ENCODE measurements at regions not wholly inside any gene's neighbourhood (a gene's known extent, or its start where the extent isn't known, plus 50 kb on each side); places are given as distances from the start of the nearest gene placed in this dataset.

DNA sequence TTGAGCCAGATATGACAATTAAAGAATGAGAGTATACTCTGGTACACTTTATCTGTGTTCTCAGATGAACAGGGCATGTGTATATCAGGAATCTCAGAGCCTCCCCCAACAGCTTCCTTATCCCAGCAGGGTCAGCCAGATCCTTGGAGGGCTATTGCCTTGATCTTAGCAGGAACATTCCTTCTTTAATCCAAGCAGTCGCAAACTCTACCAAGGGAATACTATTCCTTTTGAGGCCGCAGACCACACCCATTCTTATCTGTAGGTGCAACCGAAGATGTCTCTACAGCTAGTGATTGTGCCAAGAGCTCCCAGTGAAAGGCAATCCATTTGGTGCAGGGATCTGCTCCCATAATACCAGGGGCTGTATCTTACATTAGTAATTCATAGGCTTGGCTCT is 118.3 kb upstream of the DOK6 start:
- TF ChIP-seq EZH2phosphoT487 (IDR thresholded peaks at IDR 0.05; ENCODE audit: insufficient read depth, low read depth) (no peak), EZH2 (IDR thresholded peaks at IDR 0.05; ENCODE audit: insufficient read depth, poor library complexity, severe bottlenecking) (no peak)
